Activated naive CD8-positive, alpha-beta T cell treated with anti-CD3 and anti-CD28 coated beads for 36 hours (primary cell): ENCODE measurements at regions not wholly inside any gene's neighbourhood (a gene's known extent, or its start where the extent isn't known, plus 50 kb on each side); places are given as distances from the start of the nearest gene placed in this dataset.

Experiments
- DNase-seq: peaks from one replicate; pipeline ENCODE4 v3.0.0; 2021
- H3K27ac Mint-ChIP-seq: one replicate; pipeline ENCODE4 v1.8.0; 2022; ENCODE audit warnings: mild to moderate bottlenecking, moderate library complexity, mixed read lengths
- H3K27me3 Mint-ChIP-seq: one replicate; pipeline ENCODE4 v1.8.0; 2022; ENCODE audit warnings: mild to moderate bottlenecking, mixed read lengths
- H3K36me3 Mint-ChIP-seq: one replicate; pipeline ENCODE4 v1.8.0; 2021; ENCODE audit warnings: mild to moderate bottlenecking, mixed read lengths
- H3K4me1 Mint-ChIP-seq: one replicate; pipeline ENCODE4 v1.8.0; 2021; ENCODE audit warnings: mixed read lengths
- H3K4me3 Mint-ChIP-seq: one replicate; pipeline ENCODE4 v1.8.0; 2022; ENCODE audit warnings: mild to moderate bottlenecking, moderate library complexity, mixed read lengths
- H3K9me3 Mint-ChIP-seq: one replicate; pipeline ENCODE4 v1.8.0; 2022; ENCODE audit warnings: mixed read lengths

- Mint-ChIP-seq H3K4me1 (no peaks in the 10 kb centered on the region), H3K9me3 (no peaks in the 10 kb centered on the region), H3K36me3 (no peaks in the 10 kb centered on the region), H3K4me3 (no peak overlapping the region), H3K27me3 (peaks cover 7% of the 10 kb centered on the region), H3K27ac (no peak overlapping the region)
- DNase-seq, result no peak
Observed at GRCh38 chr2:118470297-118470696, 377.2 kb downstream of the EN1 start.

GRCh38 chr2:118469103-118469502 is 378.3 kb downstream of the EN1 start:
- Mint-ChIP-seq H3K9me3 (no peaks in the 10 kb centered on the region), H3K4me3 (no peak overlapping the region), H3K27me3 (peaks cover 8% of the 10 kb centered on the region), H3K4me1 (no peaks in the 10 kb centered on the region), H3K36me3 (no peaks in the 10 kb centered on the region), H3K27ac (no peak overlapping the region)
- DNase-seq, result no peak

GRCh38 chr2:118464546-118465265 is 376.4 kb downstream of the INSIG2 start:
- Mint-ChIP-seq H3K9me3 (no peaks in the 10 kb centered on the region), H3K4me3 (no peak overlapping the region), H3K27me3 (peaks cover 13% of the 10 kb centered on the region), H3K36me3 (no peaks in the 10 kb centered on the region), H3K4me1 (no peaks in the 10 kb centered on the region), H3K27ac (no peak overlapping the region)
- DNase-seq, result no peak

- Mint-ChIP-seq H3K9me3 (no peaks in the 10 kb centered on the region), H3K4me3 (no peak overlapping the region), H3K27ac (no peak overlapping the region), H3K4me1 (no peaks in the 10 kb centered on the region), H3K36me3 (no peaks in the 10 kb centered on the region), H3K27me3 (peaks cover 13% of the 10 kb centered on the region)
- DNase-seq, result no peak
Observed at GRCh38 chr2:118464046-118464445, 375.8 kb downstream of the INSIG2 start.

GRCh38 chr2:118460425-118460824 is 372.2 kb downstream of the INSIG2 start:
- H3K4me3 Mint-ChIP-seq, result no peak overlapping the region
- H3K27ac Mint-ChIP-seq, result no peak overlapping the region
- H3K9me3 Mint-ChIP-seq, result no peaks in the 10 kb centered on the region
- no peaks in the 10 kb centered on the region for H3K4me1 Mint-ChIP-seq
- H3K36me3 Mint-ChIP-seq, result no peaks in the 10 kb centered on the region
- peaks cover 37% of the 10 kb centered on the region for H3K27me3 Mint-ChIP-seq
- DNase-seq, result no peak

GRCh38 chr2:118459426-118459825 is 371.2 kb downstream of the INSIG2 start:
- no peak for DNase-seq
- Mint-ChIP-seq H3K9me3 (no peaks in the 10 kb centered on the region), H3K4me3 (no peak overlapping the region), H3K27ac (no peak overlapping the region), H3K4me1 (no peaks in the 10 kb centered on the region), H3K36me3 (no peaks in the 10 kb centered on the region), H3K27me3 (peaks cover 37% of the 10 kb centered on the region)

GRCh38 chr2:118457951-118458350 is 369.7 kb downstream of the INSIG2 start:
- no peaks in the 10 kb centered on the region for H3K36me3 Mint-ChIP-seq
- no peak for DNase-seq
- peaks cover 44% of the 10 kb centered on the region for H3K27me3 Mint-ChIP-seq
- H3K27ac Mint-ChIP-seq, result no peak overlapping the region
- no peaks in the 10 kb centered on the region for H3K4me1 Mint-ChIP-seq
- no peak overlapping the region for H3K4me3 Mint-ChIP-seq
- no peaks in the 10 kb centered on the region for H3K9me3 Mint-ChIP-seq

GRCh38 chr2:118449401-118449800 is 361.1 kb downstream of the INSIG2 start:
- Mint-ChIP-seq H3K4me3 (no peak overlapping the region), H3K9me3 (no peaks in the 10 kb centered on the region), H3K36me3 (no peaks in the 10 kb centered on the region), H3K27ac (no peak overlapping the region), H3K4me1 (no peaks in the 10 kb centered on the region), H3K27me3 (peaks cover 11% of the 10 kb centered on the region)
- DNase-seq, result no peak

GRCh38 chr2:118443596-118443995 is 355.3 kb downstream of the INSIG2 start:
- H3K27me3 Mint-ChIP-seq, result peaks cover 10% of the 10 kb centered on the region
- H3K36me3 Mint-ChIP-seq, result no peaks in the 10 kb centered on the region
- no peaks in the 10 kb centered on the region for H3K9me3 Mint-ChIP-seq
- no peak overlapping the region for H3K4me3 Mint-ChIP-seq
- H3K27ac Mint-ChIP-seq, result no peak overlapping the region
- no peaks in the 10 kb centered on the region for H3K4me1 Mint-ChIP-seq
- DNase-seq, result no peak

- Mint-ChIP-seq H3K27me3 (peaks cover 10% of the 10 kb centered on the region), H3K27ac (no peak overlapping the region), H3K4me1 (no peaks in the 10 kb centered on the region), H3K4me3 (no peak overlapping the region), H3K36me3 (no peaks in the 10 kb centered on the region), H3K9me3 (no peaks in the 10 kb centered on the region)
- DNase-seq, result no peak
Observed at GRCh38 chr2:118442996-118443553, 354.8 kb downstream of the INSIG2 start.

- Mint-ChIP-seq H3K4me1 (no peaks in the 10 kb centered on the region), H3K27ac (no peak overlapping the region), H3K4me3 (no peak overlapping the region), H3K9me3 (no peaks in the 10 kb centered on the region), H3K27me3 (peaks cover 13% of the 10 kb centered on the region), H3K36me3 (no peaks in the 10 kb centered on the region)
- DNase-seq, result no peak
Observed at GRCh38 chr2:118442046-118442445, 353.8 kb downstream of the INSIG2 start.

GRCh38 chr2:118440404-118441098 is 352.3 kb downstream of the INSIG2 start:
- Mint-ChIP-seq H3K36me3 (no peaks in the 10 kb centered on the region), H3K4me3 (no peak overlapping the region), H3K27ac (no peak overlapping the region), H3K9me3 (no peaks in the 10 kb centered on the region), H3K4me1 (no peaks in the 10 kb centered on the region), H3K27me3 (peaks cover 17% of the 10 kb centered on the region)
- no peak for DNase-seq

GRCh38 chr2:118437501-118437900 is 349.2 kb downstream of the INSIG2 start:
- DNase-seq, result no peak
- no peaks in the 10 kb centered on the region for H3K36me3 Mint-ChIP-seq
- peaks cover 20% of the 10 kb centered on the region for H3K27me3 Mint-ChIP-seq
- H3K4me3 Mint-ChIP-seq, result no peak overlapping the region
- H3K9me3 Mint-ChIP-seq, result no peaks in the 10 kb centered on the region
- H3K27ac Mint-ChIP-seq, result no peak overlapping the region
- H3K4me1 Mint-ChIP-seq, result no peaks in the 10 kb centered on the region

GRCh38 chr2:118431997-118432396 is 343.7 kb downstream of the INSIG2 start:
- Mint-ChIP-seq H3K9me3 (no peaks in the 10 kb centered on the region), H3K27ac (no peak overlapping the region), H3K36me3 (no peaks in the 10 kb centered on the region), H3K27me3 (peaks cover 22% of the 10 kb centered on the region), H3K4me1 (no peaks in the 10 kb centered on the region), H3K4me3 (no peak overlapping the region)
- DNase-seq, result no peak

- no peaks in the 10 kb centered on the region for H3K36me3 Mint-ChIP-seq
- no peak for DNase-seq
- H3K4me3 Mint-ChIP-seq, result no peak overlapping the region
- peaks cover 20% of the 10 kb centered on the region for H3K27me3 Mint-ChIP-seq
- no peaks in the 10 kb centered on the region for H3K4me1 Mint-ChIP-seq
- no peaks in the 10 kb centered on the region for H3K9me3 Mint-ChIP-seq
- H3K27ac Mint-ChIP-seq, result no peak overlapping the region
Observed at GRCh38 chr2:118431586-118431985, 343.3 kb downstream of the INSIG2 start.

GRCh38 chr2:118431165-118431517 is 342.9 kb downstream of the INSIG2 start:
- Mint-ChIP-seq H3K4me1 (no peaks in the 10 kb centered on the region), H3K36me3 (no peaks in the 10 kb centered on the region), H3K27me3 (peaks cover 19% of the 10 kb centered on the region), H3K4me3 (no peak overlapping the region), H3K9me3 (no peaks in the 10 kb centered on the region), H3K27ac (no peak overlapping the region)
- no peak for DNase-seq
